HG02981 (cell line): ENCODE measurements at regions not wholly inside any gene's neighbourhood (a gene's known extent, or its start where the extent isn't known, plus 50 kb on each side); places are given as distances from the start of the nearest gene placed in this dataset.
"Not testable (repeated sequence)": the region's sequence is repeated elsewhere in the genome, so short reads cannot be mapped to it uniquely, and the experiment has no call there.

ENCODE experiments used
- ATAC-seq: cut with Tn5 transposase; IDR thresholded peaks from one replicate; pipeline ENCODE4 v1.9.1; 2021; ENCODE audit warnings: mild to moderate bottlenecking, moderate library complexity; ENCODE audit not compliant: unreplicated experiment

- ATAC-seq = no peak
These were observed 537.4 kb upstream of the B3GAT1 start for GRCh38 chr11:134949121-134950090.

GRCh38 chr11:134947556-134947955 lies 535.5 kb upstream of the B3GAT1 start:
- no peak for ATAC-seq

- ATAC-seq = no peak
These were observed 534.0 kb upstream of the B3GAT1 start for GRCh38 chr11:134945993-134946392.

GRCh38 chr11:134944986-134945385 lies 532.9 kb upstream of the B3GAT1 start:
- no peak for ATAC-seq

- no peak for ATAC-seq
These were observed 532.1 kb upstream of the B3GAT1 start for GRCh38 chr11:134944131-134944530.

GRCh38 chr11:134943544-134943943 lies 531.5 kb upstream of the B3GAT1 start:
- ATAC-seq = no peak

GRCh38 chr11:134942681-134943080 lies 530.6 kb upstream of the B3GAT1 start:
- ATAC-seq = no peak

GRCh38 chr11:134941936-134942600 lies 530.0 kb upstream of the B3GAT1 start:
- not testable (repeated sequence) for ATAC-seq

- ATAC-seq = no peak
These were observed 529.3 kb upstream of the B3GAT1 start for GRCh38 chr11:134941326-134941725.

- no peak for ATAC-seq
These were observed 528.5 kb upstream of the B3GAT1 start for GRCh38 chr11:134940441-134941126.

GRCh38 chr11:134939905-134940304 lies 527.9 kb upstream of the B3GAT1 start:
- no peak for ATAC-seq

- no peak for ATAC-seq
These were observed 527.0 kb upstream of the B3GAT1 start for GRCh38 chr11:134939031-134939430.

- no peak for ATAC-seq
These were observed 526.2 kb upstream of the B3GAT1 start for GRCh38 chr11:134938212-134938611.

- not testable (repeated sequence) for ATAC-seq
These were observed 525.2 kb upstream of the B3GAT1 start for GRCh38 chr11:134937193-134937592.

- ATAC-seq = no peak
These were observed 520.7 kb upstream of the B3GAT1 start for GRCh38 chr11:134932761-134933160.

- ATAC-seq = no peak
These were observed 513.4 kb upstream of the B3GAT1 start for GRCh38 chr11:134925432-134925831.

- no peak for ATAC-seq
These were observed 511.4 kb upstream of the B3GAT1 start for GRCh38 chr11:134923441-134923840.

GRCh38 chr11:134921938-134922337 lies 509.9 kb upstream of the B3GAT1 start:
- ATAC-seq = no peak

- no peak for ATAC-seq
These were observed 509.0 kb upstream of the B3GAT1 start for GRCh38 chr11:134920851-134921608.

GRCh38 chr11:134916421-134917213 lies 504.6 kb upstream of the B3GAT1 start:
- ATAC-seq = no peak
